ENCODE measurements at regions not wholly inside any gene's neighbourhood (a gene's known extent, or its start where the extent isn't known, plus 50 kb on each side); places are given as distances from the start of the nearest gene placed in this dataset.

DNA sequence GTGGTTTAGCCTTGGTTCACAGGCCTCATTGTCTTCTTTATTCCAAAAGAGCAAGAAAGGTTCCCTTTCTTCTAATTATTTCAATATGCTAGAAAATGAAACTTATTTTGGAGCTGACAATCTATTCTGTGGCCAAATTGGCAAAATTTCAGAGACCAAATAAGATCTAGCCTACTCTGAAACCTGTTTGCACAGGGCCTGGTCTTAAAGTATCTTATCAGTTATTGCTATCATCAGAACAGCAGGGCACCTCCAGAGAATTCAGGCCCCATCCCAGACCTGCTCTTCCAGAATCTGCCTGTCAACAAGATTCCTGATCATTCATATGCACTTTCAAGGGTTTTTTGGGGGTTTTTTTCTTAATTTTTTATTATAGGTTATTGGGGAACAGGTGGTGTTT lies 198.7 kb downstream of the ANAPC1 start:
- H3K4me3 ChIP-seq (ENCODE audit: low read length), result no peak overlapping the region
- H4K20me1 ChIP-seq (ENCODE audit: control insufficient read depth, insufficient read depth, low read depth, low read length), result no peaks in the 10 kb centered on the region
- H3K9me3 ChIP-seq (ENCODE audit: control insufficient read depth, insufficient read depth, low read length), result no peaks in the 10 kb centered on the region
- H3K9me2 ChIP-seq (replicated peaks; ENCODE audit: control insufficient read depth, low read length), result no peaks in the 10 kb centered on the region
- no peaks in the 10 kb centered on the region for H3F3A ChIP-seq (ENCODE audit: control insufficient read depth, insufficient read depth)
- H3K27me3 ChIP-seq (ENCODE audit: control insufficient read depth, low read length), result no peaks in the 10 kb centered on the region
- H3K4me2 ChIP-seq (ENCODE audit: low read length), result no peak overlapping the region
- H3K27ac ChIP-seq (ENCODE audit: low read depth, low read length), result no peak overlapping the region
- no peak for TF ChIP-seq CTCF (IDR thresholded peaks at IDR 0.05; ENCODE audit: low read depth, low read length, poor library complexity, severe bottlenecking)
- TF ChIP-seq EZH2phosphoT487 (IDR thresholded peaks at IDR 0.05; ENCODE audit: borderline replicate concordance, low read length), result no peak
- H3K79me2 ChIP-seq (ENCODE audit: control insufficient read depth, low read length), result no peaks in the 10 kb centered on the region
- peaks cover 8% of the 10 kb centered on the region for H3K4me1 ChIP-seq (ENCODE audit: control insufficient read depth, low read length)
- H3K36me3 ChIP-seq (ENCODE audit: control insufficient read depth, low read length), result no peaks in the 10 kb centered on the region

DNA sequence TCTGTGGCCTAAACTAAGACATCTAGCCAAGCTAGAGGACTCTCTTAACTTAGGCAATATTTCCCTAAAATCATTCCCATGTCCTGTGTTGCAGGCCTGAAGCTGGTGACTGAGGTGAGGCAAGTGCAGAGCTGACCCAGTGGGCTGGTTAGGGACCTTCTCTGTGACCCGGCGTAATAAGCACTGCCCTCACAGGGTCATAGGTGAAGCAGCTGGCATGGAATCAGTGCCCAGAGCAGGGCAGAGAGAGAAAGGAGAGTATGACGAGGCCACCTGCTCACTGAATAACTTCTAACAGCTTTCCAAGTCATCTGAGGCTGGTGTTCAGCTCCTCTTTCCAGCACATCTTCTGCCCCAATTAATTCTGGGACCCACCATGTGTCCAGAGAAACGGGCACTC lies 197.0 kb downstream of the ANAPC1 start:
- Histone ChIP-seq H3K9me2 (replicated peaks; ENCODE audit: control insufficient read depth, low read length) (no peaks in the 10 kb centered on the region), H3K4me1 (ENCODE audit: control insufficient read depth, low read length) (peaks cover 11% of the 10 kb centered on the region), H3K4me3 (ENCODE audit: low read length) (no peak overlapping the region), H3K27ac (ENCODE audit: low read depth, low read length) (no peak overlapping the region), H3F3A (ENCODE audit: control insufficient read depth, insufficient read depth) (no peaks in the 10 kb centered on the region), H3K27me3 (ENCODE audit: control insufficient read depth, low read length) (no peaks in the 10 kb centered on the region), H3K79me2 (ENCODE audit: control insufficient read depth, low read length) (no peaks in the 10 kb centered on the region), H3K4me2 (ENCODE audit: low read length) (no peak overlapping the region), H3K9me3 (ENCODE audit: control insufficient read depth, insufficient read depth, low read length) (no peaks in the 10 kb centered on the region), H3K36me3 (ENCODE audit: control insufficient read depth, low read length) (no peaks in the 10 kb centered on the region), H4K20me1 (ENCODE audit: control insufficient read depth, insufficient read depth, low read depth, low read length) (no peaks in the 10 kb centered on the region)
- TF ChIP-seq EZH2phosphoT487 (IDR thresholded peaks at IDR 0.05; ENCODE audit: borderline replicate concordance, low read length), result no peak

- Histone ChIP-seq H3K27me3 (ENCODE audit: control insufficient read depth, low read length) (no peaks in the 10 kb centered on the region), H3K4me1 (ENCODE audit: control insufficient read depth, low read length) (peaks cover 14% of the 10 kb centered on the region), H3K4me2 (ENCODE audit: low read length) (no peak overlapping the region), H3K79me2 (ENCODE audit: control insufficient read depth, low read length) (no peaks in the 10 kb centered on the region), H3K36me3 (ENCODE audit: control insufficient read depth, low read length) (no peaks in the 10 kb centered on the region), H3K4me3 (ENCODE audit: low read length) (no peak overlapping the region), H3K9me3 (ENCODE audit: control insufficient read depth, insufficient read depth, low read length) (no peaks in the 10 kb centered on the region), H3K27ac (ENCODE audit: low read depth, low read length) (no peak overlapping the region), H3F3A (ENCODE audit: control insufficient read depth, insufficient read depth) (no peaks in the 10 kb centered on the region), H4K20me1 (ENCODE audit: control insufficient read depth, insufficient read depth, low read depth, low read length) (no peaks in the 10 kb centered on the region), H3K9me2 (replicated peaks; ENCODE audit: control insufficient read depth, low read length) (no peaks in the 10 kb centered on the region)
- no peak for TF ChIP-seq CTCF (IDR thresholded peaks at IDR 0.05; ENCODE audit: low read depth, low read length, poor library complexity, severe bottlenecking)
- TF ChIP-seq EZH2phosphoT487 (IDR thresholded peaks at IDR 0.05; ENCODE audit: borderline replicate concordance, low read length), result no peak
Observed at GRCh38 chr2:111687911-111688310, 196.1 kb downstream of the ANAPC1 start.

DNA sequence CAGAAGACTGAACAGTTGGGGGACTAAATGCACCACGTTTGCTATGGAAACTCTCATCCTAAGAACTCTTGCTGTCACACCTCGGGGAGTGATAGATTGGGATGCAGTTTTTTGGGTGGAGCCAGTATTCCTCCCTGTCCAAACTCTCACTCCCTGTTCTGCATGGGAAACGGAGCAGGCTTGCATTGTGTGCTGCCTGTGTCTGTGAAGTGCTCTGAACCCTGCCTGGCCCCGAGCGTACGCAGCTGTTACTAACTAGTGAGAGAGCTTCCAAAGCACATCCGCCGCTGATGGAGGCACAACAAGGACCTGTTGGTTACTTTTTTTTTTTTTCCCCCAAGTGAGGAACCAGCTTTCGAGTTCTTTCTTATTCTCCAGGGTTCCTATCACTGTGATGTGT lies 195.5 kb downstream of the ANAPC1 start:
- Histone ChIP-seq H3K9me3 (ENCODE audit: control insufficient read depth, insufficient read depth, low read length) (no peaks in the 10 kb centered on the region), H3K27me3 (ENCODE audit: control insufficient read depth, low read length) (no peaks in the 10 kb centered on the region), H4K20me1 (ENCODE audit: control insufficient read depth, insufficient read depth, low read depth, low read length) (no peaks in the 10 kb centered on the region), H3K27ac (ENCODE audit: low read depth, low read length) (no peak overlapping the region), H3K4me2 (ENCODE audit: low read length) (no peak overlapping the region), H3K36me3 (ENCODE audit: control insufficient read depth, low read length) (no peaks in the 10 kb centered on the region), H3K4me3 (ENCODE audit: low read length) (no peak overlapping the region), H3F3A (ENCODE audit: control insufficient read depth, insufficient read depth) (no peaks in the 10 kb centered on the region), H3K4me1 (ENCODE audit: control insufficient read depth, low read length) (peaks cover 14% of the 10 kb centered on the region), H3K9me2 (replicated peaks; ENCODE audit: control insufficient read depth, low read length) (no peaks in the 10 kb centered on the region), H3K79me2 (ENCODE audit: control insufficient read depth, low read length) (no peaks in the 10 kb centered on the region)
- TF ChIP-seq CTCF (IDR thresholded peaks at IDR 0.05; ENCODE audit: low read depth, low read length, poor library complexity, severe bottlenecking) (no peak), EZH2phosphoT487 (IDR thresholded peaks at IDR 0.05; ENCODE audit: borderline replicate concordance, low read length) (no peak)

Data from DOHH2 (cell line).